SHP77 treated with DMSO at 0.1 percent for 48 hours (cell line): ENCODE measurements at regions not wholly inside any gene's neighbourhood (a gene's known extent, or its start where the extent isn't known, plus 50 kb on each side); places are given as distances from the start of the nearest gene placed in this dataset.
"Not testable (repeated sequence)": the region's sequence is repeated elsewhere in the genome, so short reads cannot be mapped to it uniquely, and the experiment has no call there.

Source experiments
- DNase-seq: peaks from one replicate; lab custom pipeline; 2025; lab: John Stamatoyannopoulos, UW

GRCh38 chr14:106396999-106397398, 870.6 kb downstream of the TMEM121 start:
- no peak for DNase-seq

GRCh38 chr14:106398931-106399331, 872.5 kb downstream of the TMEM121 start:
- peak; percentile 22 for DNase-seq

- DNase-seq = not testable (repeated sequence)
Observed at GRCh38 chr14:106401316-106401715, 874.9 kb downstream of the TMEM121 start.

DNA sequence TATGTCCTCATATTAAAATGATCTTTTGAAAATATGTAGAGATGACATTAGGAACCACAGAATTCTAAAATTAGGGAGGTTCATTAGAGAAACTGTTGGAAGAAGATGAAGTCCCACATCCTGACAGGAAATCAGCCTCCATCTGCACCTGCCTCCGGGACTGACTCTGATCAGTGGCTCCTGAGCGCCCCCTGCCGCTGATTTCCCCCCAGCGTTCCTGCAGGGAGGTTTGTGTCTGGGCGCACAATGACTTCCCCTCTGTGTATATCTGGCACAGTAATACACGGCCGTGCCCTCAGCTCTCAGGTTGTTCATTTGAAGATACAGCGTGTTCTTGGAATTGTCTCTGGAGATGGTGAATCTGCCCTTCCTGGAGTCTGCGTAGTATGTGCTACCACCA, 883.8 kb downstream of the TMEM121 start:
- not testable (repeated sequence) for DNase-seq

DNA sequence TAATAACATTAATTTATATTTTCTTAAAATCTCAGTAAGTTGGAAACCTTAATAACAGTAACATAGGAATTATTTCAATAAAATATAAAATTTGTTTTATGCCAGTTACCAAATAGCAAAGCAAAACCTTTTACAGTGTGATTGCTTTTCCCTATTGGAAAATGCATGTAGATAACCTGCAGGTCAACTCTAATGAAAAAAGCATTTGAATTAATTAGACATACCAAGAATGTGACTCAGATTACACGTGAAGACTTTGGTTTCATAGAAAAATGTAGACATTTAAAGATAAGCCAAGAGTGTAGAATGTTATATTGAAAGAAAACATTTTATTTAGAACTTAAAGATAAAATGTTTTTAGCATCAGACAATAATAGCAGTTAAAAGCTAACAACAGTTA, 888.1 kb downstream of the TMEM121 start:
- DNase-seq = no peak

GRCh38 chr14:106417224-106418049, 891.1 kb downstream of the TMEM121 start:
- peak; percentile 2 for DNase-seq

- DNase-seq = no peak
Observed at GRCh38 chr14:106419376-106419965, 893.1 kb downstream of the TMEM121 start.

DNA sequence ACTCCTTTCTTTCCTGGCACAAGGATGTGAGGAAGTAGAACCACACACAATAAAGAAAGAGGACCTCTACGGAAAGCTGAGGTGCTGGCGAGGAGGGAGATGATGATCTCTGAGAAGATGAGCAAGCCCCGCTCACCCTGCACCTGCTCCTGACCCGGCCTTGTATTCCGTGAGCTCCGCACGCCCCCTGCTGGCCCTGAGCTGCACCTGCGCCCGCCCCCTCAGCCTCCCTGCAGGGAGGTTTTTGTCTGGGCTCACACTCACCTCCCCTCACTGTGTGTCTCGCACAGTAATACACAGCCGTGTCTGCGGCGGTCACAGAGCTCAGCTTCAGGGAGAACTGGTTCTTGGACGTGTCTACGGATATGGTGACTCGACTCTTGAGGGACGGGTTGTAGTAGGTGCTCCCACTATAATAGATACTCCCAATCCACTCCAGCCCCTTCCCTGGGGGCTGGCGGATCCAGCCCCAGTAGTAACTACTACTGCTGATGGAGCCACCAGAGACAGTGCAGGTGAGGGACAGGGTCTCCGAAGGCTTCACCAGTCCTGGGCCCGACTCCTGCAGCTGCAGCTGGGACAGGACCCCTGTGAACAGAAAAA, 895.1 kb downstream of the TMEM121 start:
- DNase-seq = peak; percentile 11

- no peak for DNase-seq
Observed at GRCh38 chr14:106422066-106422465, 895.7 kb downstream of the TMEM121 start.

GRCh38 chr14:106425150-106425549, 898.8 kb downstream of the TMEM121 start:
- not testable (repeated sequence) for DNase-seq

DNA sequence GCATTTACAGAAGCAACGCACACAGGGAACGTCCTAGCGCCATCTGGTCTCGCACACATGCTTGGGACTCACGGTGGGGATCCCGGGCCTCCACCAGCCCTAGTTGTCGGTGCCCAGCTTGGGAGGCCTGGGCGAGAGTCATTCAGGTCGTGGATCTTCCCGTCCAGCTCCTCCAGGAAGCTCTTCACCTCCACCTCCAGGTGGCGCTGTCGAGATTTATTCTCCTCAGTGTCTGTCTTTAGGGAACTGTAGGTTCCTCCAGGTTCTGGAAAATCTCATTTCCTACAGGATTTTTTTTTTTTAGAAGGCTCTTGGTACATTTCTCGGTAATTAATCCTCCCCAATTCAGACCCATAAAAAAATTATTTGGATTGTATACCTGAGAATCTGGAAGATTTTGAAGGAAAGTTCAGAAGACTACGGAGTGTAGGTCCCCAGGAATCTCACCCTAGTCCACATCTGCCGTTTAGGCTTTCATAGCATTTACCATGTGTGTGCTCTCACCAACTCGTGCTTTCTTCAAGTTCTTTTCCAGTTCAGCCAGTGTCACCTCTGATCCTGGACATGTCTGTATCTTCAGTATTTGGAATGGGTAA, 910.0 kb downstream of the TMEM121 start:
- DNase-seq = peak; percentile 6

DNA sequence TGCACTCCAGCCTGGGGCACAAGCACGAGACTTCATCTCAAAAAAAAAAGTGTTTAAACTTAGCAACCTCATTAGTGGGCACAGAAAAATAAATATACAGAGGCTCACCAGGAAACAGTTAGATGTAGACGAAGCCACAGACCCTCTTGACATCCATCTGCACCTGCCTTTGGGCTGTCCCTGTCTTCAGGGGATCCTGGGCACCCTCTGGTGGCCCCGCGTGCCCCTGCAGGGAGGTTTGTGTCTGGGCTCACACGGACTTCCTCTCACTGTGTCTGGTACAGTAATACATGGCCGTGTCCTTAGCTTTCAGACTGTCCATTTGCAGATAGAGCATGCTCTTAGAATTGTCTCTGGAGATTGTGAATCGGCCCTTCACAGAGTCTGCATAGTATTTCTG, 916.5 kb downstream of the TMEM121 start:
- DNase-seq = peak; percentile 14

DNA sequence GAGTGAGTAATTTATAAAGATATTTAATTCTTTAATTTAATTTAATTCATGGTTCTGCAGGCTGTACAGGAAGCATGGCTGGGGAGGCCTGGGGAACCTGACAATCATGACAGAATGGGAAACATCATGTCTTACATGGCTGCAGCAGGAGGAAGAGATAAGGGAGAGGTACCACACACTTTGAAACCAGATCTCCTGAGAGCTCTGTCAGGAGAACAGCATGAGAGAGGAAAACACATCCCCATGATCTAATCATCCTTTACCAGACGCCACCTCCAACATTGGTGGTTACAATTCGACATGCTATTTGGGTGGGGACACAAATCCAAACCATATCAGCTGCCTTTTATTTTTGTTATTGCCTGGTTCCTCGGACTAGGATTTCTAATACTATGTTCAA, 928.6 kb downstream of the TMEM121 start:
- DNase-seq = no peak

DNA sequence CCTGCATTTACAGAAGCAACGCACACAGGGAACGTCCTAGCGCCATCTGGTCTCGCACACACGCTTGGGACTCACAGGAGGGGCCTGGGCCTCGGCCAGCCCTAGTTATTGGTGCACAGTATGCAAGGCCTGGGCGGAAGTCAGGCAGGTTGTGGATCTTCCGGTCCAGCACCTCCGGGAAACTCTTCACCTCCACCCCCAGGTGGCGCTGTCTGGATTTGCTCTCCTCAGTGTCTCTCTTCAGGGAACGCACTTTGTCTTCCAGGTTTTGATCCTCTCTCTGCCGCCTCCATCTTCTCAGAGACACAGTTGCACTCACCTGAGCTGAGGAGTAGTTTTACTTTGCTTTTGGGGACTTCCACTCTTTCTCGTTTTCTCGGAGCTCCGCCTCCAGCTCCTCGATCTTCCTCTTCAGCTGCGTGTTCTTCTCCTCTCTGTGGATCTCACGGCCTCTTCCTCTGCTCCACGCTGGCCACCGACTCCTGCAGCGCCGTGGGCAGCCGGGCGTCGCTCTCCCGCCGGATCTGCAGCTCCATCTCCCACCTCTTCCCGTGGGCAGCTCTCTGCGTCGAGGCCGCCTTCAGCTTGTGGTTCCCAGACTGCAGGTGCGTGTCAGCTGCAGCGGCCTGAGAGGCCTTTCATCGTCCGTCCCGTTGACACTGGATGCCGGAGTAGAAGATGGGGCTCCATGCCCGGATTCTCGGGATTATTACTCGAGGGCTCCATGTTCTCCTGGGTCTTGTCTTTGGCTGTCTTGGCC, 933.8 kb downstream of the TMEM121 start:
- DNase-seq = peak; percentile 14

DNA sequence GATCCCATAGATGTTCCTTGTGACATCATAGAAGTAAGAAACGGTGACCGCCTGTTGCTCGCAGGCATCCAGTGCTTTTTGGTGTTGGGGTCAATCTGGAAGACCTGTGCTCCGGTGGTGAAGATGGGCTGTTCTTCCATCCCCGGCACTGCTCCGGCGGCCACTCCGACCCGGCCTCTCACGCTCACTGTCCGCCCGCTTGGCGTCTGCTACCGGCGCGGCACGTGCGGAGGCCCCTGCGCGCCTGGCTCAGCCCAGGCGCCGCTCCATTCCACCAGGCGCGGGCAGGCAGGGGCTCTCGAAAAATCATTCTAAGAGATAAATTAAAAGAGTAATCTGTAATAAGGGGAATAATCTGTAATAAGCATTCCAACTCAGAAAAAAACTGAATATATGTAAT, 934.5 kb downstream of the TMEM121 start:
- no peak for DNase-seq

DNA sequence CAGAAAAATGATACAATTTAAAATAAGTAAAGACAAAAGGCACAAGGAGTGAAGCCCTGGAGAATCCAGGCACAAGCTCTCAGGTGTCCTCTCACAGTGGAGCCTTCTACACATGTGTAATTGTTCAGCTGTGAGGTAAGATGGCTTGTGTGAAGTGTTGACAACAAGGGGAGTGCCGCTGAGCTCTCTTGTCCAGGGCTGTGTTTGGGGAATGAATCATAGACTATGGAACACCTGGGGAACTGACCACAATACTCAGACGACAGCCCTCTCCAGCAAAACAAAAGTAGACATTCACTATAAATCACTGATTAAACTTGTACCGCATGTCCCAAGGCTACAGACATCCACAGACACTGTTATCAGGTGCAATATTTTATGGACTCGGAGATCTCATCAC, 940.1 kb downstream of the TMEM121 start:
- DNase-seq = peak; percentile 53

- not testable (repeated sequence) for DNase-seq
Observed at GRCh38 chr14:106468869-106469268, 942.5 kb downstream of the TMEM121 start.

DNA sequence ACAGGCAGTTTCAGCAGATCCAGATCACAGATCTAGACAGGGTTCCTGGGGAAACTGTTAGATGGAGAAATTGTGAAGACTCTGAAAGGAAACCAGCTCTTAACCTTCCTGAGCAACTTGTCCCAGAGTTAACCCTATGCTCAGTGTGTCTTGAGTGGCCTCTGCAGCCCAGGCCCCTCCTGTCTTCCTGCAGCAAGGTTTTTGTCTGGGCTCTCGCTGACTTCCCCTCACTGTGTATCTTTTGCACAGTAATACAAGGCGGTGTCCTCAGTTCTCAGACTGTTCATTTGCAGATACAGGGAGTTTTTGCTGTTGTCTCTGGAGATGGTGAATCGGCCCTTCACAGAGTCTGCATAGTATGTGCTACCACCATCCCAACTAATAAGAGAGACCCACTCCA, 943.6 kb downstream of the TMEM121 start:
- DNase-seq = not testable (repeated sequence)

- DNase-seq = not testable (repeated sequence)
Observed at GRCh38 chr14:106474261-106475028, 948.1 kb downstream of the TMEM121 start.

GRCh38 chr14:106475214-106475613, 948.8 kb downstream of the TMEM121 start:
- not testable (repeated sequence) for DNase-seq

- DNase-seq = not testable (repeated sequence)
Observed at GRCh38 chr14:106477600-106477999, 951.2 kb downstream of the TMEM121 start.
